ENCODE measurements at regions not wholly inside any gene's neighbourhood (a gene's known extent, or its start where the extent isn't known, plus 50 kb on each side); places are given as distances from the start of the nearest gene placed in this dataset.
"Not testable (repeated sequence)": the region's sequence is repeated elsewhere in the genome, so short reads cannot be mapped to it uniquely, and the experiment has no call there.

GRCh38 chr12:70070494-70071007 lies 172.7 kb upstream of the CNOT2 start:
- no peak for DNase-seq

GRCh38 chr12:70074510-70074909 lies 168.7 kb upstream of the CNOT2 start:
- no peak for DNase-seq

- DNase-seq: no peak
Measured at GRCh38 chr12:70077441-70077840, 165.8 kb upstream of the CNOT2 start.

- DNase-seq: no peak
Measured at GRCh38 chr12:70078161-70078560, 165.1 kb upstream of the CNOT2 start.

- DNase-seq: no peak
Measured at GRCh38 chr12:70080566-70080965, 162.7 kb upstream of the CNOT2 start.

- no peak for DNase-seq
Measured at GRCh38 chr12:70082997-70083676, 160.1 kb upstream of the CNOT2 start.

GRCh38 chr12:70083677-70084020 lies 159.6 kb upstream of the CNOT2 start:
- DNase-seq: no peak

GRCh38 chr12:70086372-70086771 lies 156.9 kb upstream of the CNOT2 start:
- not testable (repeated sequence) for DNase-seq

- DNase-seq: peak; percentile 88
Measured at GRCh38 chr12:70091021-70091521, 152.2 kb upstream of the CNOT2 start.

GRCh38 chr12:70094467-70094866 lies 148.8 kb upstream of the CNOT2 start:
- no peak for DNase-seq

- no peak for DNase-seq
Measured at GRCh38 chr12:70096759-70097410, 146.3 kb upstream of the CNOT2 start.

- no peak for DNase-seq
Measured at GRCh38 chr12:70101064-70101463, 142.2 kb upstream of the CNOT2 start.

- DNase-seq: no peak
Measured at GRCh38 chr12:70106347-70106746, 136.9 kb upstream of the CNOT2 start.

GRCh38 chr12:70110085-70110484 lies 133.1 kb upstream of the CNOT2 start:
- DNase-seq: no peak

GRCh38 chr12:70117670-70118069 lies 125.6 kb upstream of the CNOT2 start:
- no peak for DNase-seq

GRCh38 chr12:70120970-70121369 lies 122.3 kb upstream of the CNOT2 start:
- DNase-seq: no peak

GRCh38 chr12:70121562-70121961 lies 121.7 kb upstream of the CNOT2 start:
- no peak for DNase-seq

GRCh38 chr12:70122804-70123203 lies 120.4 kb upstream of the CNOT2 start:
- DNase-seq: no peak

GRCh38 chr12:70149013-70149412 lies 94.2 kb upstream of the CNOT2 start:
- DNase-seq: no peak

GRCh38 chr12:70149665-70150064 lies 93.6 kb upstream of the CNOT2 start:
- no peak for DNase-seq

GRCh38 chr12:70150230-70150629 lies 93.0 kb upstream of the CNOT2 start:
- DNase-seq: no peak

GRCh38 chr12:70151993-70152392 lies 91.2 kb upstream of the CNOT2 start:
- DNase-seq: no peak

GRCh38 chr12:70154087-70154638 lies 89.1 kb upstream of the CNOT2 start:
- peak; percentile 2 for DNase-seq

- peak; percentile 24 for DNase-seq
Measured at GRCh38 chr12:70154960-70155589, 88.2 kb upstream of the CNOT2 start.

Data from hematopoietic multipotent progenitor cell treated with erythropoietin and hydrocortisone succinate and interleukin-3 and kit ligand, for 4 days (in vitro differentiated cells).